NCI-H1694 (cell line): ENCODE measurements at regions not wholly inside any gene's neighbourhood (a gene's known extent, or its start where the extent isn't known, plus 50 kb on each side); places are given as distances from the start of the nearest gene placed in this dataset.
"Not testable (repeated sequence)": the region's sequence is repeated elsewhere in the genome, so short reads cannot be mapped to it uniquely, and the experiment has no call there.

Experiments used
- DNase-seq: peaks from one replicate; lab custom pipeline; 2025; lab: John Stamatoyannopoulos, UW

DNA sequence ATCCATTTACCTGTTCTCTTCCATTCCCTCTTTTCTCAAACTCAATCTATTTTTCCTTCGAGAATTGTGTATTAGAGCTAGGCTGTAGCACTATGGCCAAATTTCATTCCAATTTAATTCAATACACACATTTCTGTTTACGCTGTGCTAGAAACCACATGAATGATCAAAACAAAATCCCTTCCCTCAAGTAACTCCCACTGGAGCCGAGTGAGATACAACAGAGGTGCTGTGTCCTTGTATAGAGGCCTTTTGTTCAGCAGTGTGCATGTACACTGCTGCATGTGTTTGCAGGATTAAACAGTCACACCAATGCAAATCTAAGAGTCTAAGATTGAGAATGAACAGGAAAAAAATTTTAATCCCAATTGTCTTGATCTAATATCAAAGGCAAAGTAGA, 734.2 kb downstream of the RAPGEF2 start:
- no peak for DNase-seq

DNA sequence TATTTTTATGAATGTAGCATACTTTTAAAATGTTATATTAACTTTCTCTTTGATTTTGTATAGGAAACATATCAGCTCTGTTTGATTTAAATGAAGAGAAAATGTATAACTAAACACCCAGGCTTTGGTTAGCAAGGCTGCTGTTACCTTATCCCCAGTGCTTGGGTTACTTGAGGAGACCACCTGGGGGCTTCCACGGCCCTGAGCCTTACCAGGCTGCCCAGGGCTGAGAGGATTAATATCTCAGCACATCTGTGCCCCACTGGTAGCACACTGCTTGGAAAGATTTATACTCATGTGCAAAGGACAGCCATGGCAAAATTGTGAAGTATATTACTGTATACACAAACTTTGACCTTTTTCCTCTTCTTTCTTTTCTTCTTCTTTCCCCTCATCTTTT, 752.9 kb downstream of the RAPGEF2 start:
- no peak for DNase-seq

DNA sequence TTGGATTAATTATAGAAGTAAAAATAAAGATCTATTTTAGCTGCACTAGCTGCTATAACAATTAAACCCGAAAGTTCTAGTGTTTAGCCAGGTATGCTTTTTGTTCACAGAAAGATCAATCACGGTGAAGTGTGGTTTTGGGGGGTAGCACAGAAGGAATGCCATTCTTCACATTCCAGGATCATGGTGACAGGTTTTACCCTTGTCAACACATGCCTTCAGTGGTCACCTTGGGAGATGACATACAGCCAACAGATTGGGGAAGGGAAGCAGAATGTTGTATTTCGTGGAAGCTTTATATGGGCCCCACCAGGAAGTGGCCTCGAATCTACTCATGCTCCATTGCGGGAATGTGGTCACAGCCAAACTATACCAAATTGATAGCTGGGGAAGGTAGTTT, 753.6 kb downstream of the RAPGEF2 start:
- no peak for DNase-seq

DNA sequence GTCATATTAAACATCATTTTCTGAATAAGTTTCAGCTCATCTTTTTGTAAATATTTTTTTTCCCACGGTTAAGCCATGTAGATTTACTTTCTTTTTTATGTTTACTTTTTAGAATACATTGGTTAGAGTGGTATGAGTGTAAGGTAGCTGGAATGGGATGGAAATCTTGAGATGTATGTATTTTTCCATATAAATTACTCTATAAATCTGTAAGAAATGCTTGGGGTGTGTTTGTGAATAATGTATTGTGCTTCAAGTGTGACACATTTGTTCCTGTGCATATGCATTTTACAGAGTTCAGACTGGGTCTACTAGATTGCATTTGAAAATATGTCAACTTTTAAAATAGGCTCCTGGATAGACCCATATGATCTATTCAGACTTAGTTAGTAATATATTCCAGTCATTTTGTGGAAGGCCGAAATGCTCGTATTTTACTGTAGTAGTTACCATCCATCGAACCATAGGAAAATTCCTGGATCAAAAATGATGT, 756.8 kb downstream of the RAPGEF2 start:
- no peak for DNase-seq

DNA sequence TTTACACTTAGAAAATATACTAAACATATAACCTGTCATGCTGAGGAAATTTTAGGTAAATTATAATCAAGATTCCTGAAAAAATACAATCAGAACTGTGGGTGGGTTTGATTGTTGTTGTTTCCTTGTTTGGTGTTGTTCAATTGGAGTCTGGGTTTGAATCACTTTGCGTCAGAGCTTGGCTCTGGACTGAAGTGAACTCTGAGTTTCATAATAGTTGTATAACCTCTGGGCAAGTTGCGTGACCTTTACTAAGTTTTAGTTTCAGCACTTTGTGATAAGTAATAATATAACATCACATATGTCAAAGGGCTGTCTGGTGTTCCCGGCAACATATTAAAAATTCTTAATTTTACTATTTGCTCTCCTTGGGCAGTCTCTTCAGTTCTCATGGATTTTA, 758.1 kb downstream of the RAPGEF2 start:
- DNase-seq = no peak

DNA sequence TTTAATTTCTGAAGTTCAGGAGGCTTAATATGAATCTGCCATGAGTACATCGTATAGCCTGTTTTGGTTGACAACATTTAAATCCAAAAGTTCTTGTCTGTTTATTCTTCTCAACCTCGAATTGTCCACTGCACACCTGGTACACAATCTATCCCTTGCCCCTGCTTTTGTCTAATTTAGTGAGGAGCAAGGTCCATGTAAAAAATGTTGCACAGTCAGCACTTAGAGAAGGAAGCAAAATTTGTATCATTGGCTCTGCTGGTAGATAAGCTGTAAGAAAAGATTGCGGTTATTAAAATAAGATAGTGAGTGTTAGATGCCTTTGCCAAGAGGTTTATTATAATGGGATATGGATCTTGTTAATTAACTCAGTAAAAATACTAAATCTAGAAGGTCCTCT, 761.5 kb downstream of the RAPGEF2 start:
- DNase-seq = no peak

DNA sequence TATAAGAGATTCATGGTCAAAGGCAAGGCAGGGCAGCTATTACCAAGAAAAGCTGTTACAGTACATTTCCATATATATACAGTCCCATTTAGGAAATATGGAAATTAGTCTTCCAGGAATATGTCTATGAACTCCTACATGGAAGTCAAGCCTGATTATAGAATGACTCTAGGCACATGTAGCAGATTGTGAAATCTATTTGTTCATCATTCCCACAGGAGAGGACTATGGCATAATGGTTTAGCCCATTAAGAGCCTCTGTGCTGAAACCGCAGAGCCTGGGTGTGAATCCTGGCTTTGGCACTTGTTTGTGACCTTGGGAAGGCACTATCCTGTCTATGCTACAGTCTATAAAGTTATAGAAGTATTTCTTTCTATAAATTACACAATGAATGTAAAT, 764.8 kb downstream of the RAPGEF2 start:
- DNase-seq = no peak

DNA sequence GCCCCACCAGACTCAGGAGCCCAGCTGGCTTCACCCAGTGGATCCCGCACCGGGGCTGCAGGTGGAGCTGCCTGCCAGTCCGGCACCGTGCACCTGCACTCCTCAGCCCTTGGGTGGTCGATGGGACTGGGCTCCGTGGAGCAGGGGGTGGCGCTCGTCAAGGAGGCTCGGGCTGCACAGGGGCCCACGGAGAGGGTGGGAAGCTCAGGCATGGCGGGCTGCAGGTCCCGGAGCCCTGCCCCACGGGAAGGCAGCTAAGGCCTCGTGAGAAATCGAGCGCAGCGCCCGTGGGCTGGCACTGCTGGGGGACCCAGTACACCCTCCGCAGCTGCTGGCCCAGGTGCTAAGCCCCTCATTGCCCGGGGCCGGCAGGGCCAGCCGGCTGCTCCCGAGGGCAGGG, 766.1 kb downstream of the RAPGEF2 start:
- DNase-seq = not testable (repeated sequence)

DNA sequence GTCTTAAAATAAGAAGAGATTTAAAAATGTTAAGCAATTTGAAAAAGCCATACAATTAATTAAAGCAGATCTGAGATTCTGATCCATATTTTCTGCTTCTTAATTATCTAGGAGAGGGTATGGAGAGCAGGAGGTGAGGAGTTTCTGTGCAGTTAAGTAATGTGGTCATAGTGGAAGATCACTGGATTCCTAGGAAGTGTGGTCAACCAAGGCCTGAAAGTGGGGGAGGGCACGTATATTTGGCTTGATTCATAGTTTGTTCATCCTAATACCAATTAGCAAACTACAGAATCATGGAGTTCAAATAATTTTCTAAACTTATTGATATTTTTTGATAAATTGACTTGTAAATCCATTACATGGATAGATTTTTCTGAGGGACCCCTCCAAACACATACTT, 768.3 kb downstream of the RAPGEF2 start:
- no peak for DNase-seq

DNA sequence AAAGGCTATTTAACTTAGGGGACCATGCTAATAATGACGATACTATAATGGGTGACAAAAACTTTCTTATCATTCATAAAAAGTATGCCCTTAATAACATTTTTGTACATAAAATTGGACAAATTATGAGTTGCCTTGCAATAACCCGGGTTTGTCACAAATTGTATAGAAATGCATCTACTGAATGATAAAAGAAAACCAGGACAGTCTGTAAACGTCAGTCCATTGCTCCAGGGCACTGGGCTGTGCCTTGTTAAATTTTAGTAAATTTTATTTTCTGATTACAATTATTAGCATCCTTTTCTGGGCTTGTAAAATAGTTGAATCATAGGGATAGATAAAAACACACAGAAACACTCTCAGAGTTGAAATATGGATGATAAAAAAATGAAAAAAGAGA, 778.3 kb downstream of the RAPGEF2 start:
- no peak for DNase-seq

DNA sequence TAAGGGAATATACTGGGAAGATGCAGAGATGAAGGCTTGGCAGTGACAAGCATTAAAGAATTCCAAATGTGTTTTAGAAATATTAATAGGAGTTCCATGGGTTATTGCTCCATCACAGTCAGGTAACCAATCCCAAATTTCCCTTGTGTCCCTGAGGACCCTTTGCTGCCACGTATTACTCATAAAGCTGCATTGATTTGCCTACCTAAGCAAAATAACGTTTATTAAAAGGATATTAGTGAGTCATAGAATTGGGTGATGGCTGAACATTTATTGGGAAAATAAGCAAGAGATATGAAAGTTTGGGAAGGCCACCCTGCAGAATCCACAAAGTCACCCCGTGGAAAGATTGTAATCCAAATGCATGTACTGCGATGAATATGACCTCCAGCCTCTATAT, 782.1 kb downstream of the RAPGEF2 start:
- no peak for DNase-seq

DNA sequence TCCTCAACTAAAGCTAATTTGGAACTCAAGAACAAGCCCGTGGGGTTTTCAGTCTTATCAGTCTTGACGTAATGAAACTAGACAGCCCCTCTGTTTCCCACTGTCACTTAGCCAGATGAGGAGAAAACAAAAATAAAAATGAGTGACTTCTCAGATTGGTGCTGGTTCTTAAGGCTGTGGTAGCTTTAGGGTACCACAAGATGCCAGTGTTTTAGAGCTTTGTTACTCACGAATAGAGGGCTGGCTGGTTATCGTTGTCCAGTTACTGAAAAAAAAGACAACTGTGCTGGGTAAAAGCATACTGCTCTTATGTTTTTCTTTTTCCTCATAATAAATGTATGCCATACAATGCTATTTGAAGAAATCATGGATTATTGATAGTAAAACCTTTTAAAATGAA, 796.7 kb downstream of the RAPGEF2 start:
- no peak for DNase-seq

DNA sequence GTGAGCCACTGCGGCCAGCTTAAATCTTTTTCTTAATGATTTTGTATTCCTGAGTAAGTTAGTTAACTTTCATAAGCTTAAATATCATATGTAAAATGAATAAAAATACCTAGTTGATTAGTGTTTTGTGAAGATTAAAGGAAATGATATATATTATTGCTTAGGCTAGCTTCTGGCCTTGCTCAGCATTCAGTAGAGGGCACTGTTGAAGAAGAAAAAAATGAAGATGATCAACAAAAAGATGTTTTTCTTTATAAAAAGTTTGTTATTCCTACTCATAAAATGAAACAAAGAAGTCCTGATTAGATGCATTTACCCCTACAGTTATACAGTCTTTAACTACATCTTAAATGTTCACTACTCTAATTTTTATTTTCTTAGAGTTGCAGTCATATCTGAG, 797.7 kb downstream of the RAPGEF2 start:
- DNase-seq = no peak

DNA sequence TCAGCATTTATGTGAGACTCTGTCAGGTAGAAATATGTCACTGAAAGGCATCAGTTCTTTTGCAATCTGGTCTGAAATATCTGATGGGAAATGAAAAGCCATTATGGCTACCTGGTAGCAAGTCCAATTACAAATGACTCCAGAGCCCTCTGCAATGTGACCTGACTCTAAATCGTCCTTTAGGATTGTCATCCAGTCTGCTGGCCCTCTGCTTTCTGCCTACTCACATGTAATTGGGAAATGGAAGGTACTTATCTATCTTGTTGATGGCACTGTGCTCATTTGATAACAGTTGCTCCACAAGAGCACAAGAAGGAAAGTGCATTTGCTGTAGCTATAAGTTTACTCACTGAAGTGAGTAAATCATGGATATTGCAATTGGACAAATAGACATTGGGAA, 799.8 kb downstream of the RAPGEF2 start:
- DNase-seq = no peak

DNA sequence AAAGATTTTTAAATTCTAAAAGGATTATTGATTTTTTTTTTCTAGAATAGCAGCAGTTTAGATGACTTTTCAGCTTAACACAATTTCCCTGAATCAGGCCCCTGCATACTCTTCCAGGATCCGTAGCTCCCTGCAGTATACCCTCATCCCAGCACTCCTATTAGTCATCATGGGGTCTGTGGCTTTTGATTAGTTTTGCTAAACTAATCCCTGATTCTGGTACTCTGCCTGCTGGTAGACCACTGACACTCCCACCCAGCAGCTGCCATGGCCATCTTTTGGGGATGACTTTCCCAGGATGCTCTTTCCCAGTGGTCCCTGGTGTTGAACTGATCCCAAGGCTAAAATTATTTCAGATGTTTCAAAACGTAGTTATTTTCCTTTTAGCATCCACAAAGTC, 802.0 kb downstream of the RAPGEF2 start:
- DNase-seq = no peak

DNA sequence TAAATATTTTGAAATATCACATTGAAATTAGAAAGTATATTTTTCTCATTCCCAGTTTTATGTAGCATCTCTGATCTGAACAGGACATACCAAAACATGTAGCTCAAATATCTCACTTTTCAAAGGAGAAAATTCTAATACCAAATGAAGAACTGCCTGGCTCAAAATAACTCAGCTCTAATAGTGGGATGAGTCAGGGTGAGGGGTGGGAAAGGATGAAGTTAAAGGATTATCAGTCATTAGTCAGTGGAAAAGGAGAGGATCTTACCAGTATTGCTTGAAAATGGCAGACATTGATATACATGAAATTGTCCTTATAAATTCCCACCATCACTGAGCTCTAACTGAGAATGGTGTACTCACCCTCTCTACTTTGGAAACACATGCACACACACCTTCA, 803.2 kb downstream of the RAPGEF2 start:
- DNase-seq = no peak

DNA sequence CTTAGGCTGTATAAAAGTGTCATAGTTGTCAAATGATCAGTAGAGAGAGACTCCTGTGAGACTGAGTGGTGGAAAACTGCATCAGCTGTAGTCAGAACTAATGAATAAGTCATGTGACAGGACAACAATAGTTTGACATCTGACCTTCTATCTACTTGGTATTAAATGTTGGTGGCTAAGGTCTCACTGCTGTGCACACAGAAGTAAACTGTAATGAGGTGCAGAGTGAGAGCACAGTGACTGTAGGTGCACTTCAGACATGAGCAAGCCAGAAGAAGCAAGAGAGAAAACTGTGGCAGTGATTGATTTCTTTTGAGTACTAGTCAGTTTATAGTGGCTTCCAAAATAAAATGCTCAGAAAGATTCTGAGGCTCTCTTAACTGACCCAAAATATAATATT, 803.6 kb downstream of the RAPGEF2 start:
- no peak for DNase-seq

DNA sequence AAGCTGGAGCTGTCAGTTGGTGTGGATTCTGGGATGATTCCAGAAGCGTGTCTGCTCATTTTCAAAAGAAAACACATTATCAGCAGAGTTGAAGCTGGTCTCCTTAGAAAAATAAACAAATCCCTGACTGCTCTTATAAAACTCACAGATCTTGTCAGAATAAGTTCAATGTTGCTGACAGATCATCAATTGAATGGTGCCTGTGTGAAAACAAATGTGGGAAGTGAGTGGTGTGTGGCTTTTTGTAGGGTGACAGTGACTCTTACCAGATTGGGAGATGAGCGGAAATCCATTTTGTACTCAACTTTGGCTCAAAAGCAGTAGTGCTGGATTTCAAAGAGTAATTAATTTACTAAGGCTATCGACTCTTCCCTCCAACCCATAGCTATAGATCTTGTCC, 807.8 kb downstream of the RAPGEF2 start:
- DNase-seq = no peak

DNA sequence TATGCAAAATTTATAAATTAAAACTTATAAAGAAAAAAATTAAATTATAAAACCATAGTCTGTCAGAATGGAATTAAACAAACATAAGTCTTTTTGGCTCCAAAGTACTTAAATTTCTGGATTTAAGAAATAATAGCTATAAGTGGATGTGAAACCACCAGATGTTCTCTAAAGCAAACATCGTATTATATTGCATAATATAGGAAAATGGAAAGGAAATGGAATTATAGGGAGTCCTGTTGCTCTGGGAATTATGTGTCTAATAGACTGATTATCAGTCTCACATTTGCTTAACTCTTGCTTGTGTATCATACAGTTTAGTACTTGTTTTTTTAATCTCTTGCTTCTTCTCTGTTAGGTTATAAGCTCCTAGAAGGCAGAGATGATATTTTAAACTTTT, 819.2 kb downstream of the RAPGEF2 start:
- DNase-seq = no peak

DNA sequence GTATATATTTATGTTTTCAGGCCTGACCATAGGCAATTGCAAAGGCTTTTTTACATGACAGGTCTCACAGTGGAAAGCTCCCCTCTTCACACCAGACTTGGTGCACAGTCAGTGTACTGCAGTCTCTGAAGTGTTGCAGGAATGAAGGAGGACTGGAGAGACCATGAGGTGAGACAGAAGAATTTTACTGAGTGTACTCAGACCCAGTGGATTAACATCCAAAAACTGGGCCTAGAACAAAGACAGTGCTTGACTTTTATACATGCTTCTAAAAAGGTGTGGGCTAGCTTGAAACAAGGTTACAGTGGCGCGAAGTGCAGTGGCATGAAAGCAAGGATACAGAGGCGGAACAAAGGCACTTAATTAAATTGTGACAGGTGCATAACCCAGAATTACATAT, 822.9 kb downstream of the RAPGEF2 start:
- no peak for DNase-seq

DNA sequence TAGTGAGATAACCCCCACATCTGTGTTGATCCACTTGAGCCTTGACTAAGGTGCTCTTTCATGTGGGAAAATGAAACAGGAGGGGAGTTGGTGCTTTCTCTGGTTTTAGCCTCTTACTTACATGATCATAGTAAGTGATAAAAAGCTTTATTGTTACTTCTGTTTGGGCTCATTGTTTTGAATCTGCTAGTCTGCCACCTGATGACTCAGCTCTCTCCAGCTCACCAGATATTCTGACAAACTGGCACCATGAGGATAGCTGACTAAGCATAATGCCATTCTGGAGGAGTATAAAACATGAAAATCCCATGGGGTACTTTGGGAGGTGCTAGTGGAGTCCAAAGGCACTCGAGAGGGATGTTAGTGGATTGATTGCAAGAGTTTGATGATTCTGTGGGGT, 824.0 kb downstream of the RAPGEF2 start:
- no peak for DNase-seq

DNA sequence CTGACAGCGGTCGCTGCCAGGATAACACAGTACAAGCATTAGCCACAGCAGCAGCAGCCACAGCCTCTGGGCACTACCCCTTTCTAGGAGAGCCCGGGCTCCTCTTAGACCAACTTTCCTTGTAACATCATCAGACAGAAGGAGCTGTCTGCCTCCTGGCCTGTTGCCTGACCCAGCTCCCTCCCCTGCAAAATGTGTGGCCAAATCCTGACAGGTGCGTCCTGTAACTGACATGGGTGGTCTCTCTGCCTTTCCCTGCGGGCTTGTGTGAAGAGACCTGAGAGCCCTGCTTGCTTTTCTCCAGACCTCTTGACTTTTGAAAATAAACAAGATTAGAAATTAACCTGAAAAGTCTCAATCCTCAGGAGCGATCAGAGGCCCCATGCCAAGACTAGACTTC, 824.9 kb downstream of the RAPGEF2 start:
- DNase-seq = no peak

DNA sequence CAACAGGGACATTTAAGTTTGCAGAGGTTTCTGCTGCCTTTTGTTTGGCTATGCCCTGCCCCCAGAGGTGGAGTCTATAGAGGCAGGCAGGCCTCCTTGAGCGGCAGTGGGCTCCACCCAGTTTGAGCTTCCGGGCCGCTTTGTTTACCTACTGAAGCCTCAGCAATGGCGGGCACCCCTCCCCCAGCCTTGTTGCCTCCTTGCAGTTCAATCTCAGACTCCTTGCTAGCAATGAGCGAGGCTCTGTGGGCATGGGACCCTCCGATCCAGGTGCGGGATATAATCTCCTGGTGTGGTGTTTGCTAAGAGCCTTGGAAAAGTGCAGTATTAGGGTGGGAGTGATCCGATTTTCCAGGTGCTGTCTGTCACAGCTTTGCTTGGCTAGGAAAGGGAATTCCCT, 831.7 kb downstream of the RAPGEF2 start:
- not testable (repeated sequence) for DNase-seq

DNA sequence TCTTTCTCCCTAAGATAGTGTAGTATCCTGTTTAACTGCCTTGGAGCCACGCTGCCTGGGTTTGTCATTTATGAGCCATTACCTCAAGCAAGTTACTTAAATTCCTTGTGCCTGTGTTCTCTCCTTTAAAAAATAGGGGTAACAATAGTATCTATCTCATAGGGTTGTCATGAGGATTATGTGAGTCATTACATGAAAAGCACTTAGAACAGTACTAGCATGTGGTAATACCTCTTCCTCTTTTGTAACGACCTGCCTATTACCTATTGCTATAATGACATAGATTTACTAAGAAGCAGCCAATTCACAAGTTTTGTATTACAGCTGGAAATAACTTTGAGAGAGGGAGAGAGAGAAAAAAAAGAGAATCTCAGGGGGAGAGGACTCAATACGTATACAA, 834.7 kb downstream of the RAPGEF2 start:
- DNase-seq = no peak

DNA sequence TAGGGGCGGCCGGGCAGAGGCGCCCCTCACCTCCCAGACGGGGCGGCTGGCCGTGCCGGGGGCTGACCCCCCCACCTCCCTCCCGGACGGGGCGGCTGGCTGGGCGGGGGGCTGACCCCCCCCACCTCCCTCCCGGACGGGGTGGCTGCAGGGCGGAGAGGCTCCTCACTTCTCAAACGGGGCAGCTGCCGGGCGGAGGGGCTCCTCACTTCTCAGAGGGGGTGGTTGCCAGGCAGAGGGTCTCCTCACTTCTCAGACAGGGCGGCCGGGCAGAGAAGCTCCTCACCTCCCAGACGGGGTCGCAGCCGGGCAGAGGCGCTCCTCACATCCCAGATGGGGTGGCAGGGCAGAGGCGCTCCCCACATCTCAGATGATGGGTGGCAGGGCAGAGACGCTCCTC, 836.8 kb downstream of the RAPGEF2 start:
- DNase-seq = not testable (repeated sequence)
